Gastroesophageal sphincter (tissue), 3 donors: ENCODE measurements at regions not wholly inside any gene's neighbourhood (a gene's known extent, or its start where the extent isn't known, plus 50 kb on each side); places are given as distances from the start of the nearest gene placed in this dataset.

Experiments used
- CTCF ChIP-seq, 4 experiments: fragments of 200-600 bp in 2 of 4; fragments of 450-650 bp in 2 of 4; sonication (generic) in 1 of 4; IDR thresholded peaks; one replicate each; pipeline ENCODE4 v1.5.1; 2017 to 2019; ENCODE audit warnings: antibody characterized with exemption in 4 of 4, mild to moderate bottlenecking in 2 of 4, moderate library complexity in 2 of 4
- EP300 ChIP-seq: sonication (generic); formaldehyde crosslinking; IDR thresholded peaks from one replicate; pipeline ENCODE4 v1.6.1; 2017; ENCODE audit warnings: antibody characterized with exemption, mild to moderate bottlenecking

- TF ChIP-seq CTCF (IDR thresholded peaks at IDR 0.05) (no peak), EP300 (no peak)
These were observed 72.7 kb downstream of the NAA11 start for GRCh38 chr4:79253168-79253567.
